ENCODE measurements at regions not wholly inside any gene's neighbourhood (a gene's known extent, or its start where the extent isn't known, plus 50 kb on each side); places are given as distances from the start of the nearest gene placed in this dataset.

- Mint-ChIP-seq H3K9me3 (ENCODE audit: low read depth) (peaks cover 6% of the 10 kb centered on the region), H3K4me1 (no peaks in the 10 kb centered on the region), H3K27me3 (no peaks in the 10 kb centered on the region), H3K36me3 (ENCODE audit: low read depth) (no peaks in the 10 kb centered on the region), H3K27ac (no peak overlapping the region), H3K4me3 (no peak overlapping the region)
- ATAC-seq (no peak), DNase-seq (no peak)
- POLR2A ChIA-PET, result no interaction called here
- CTCF ChIA-PET, result no interaction called here
- intact Hi-C loops (cut with DNase I, micrococcal nuclease), result no loop called here
Measured at GRCh38 chr2:83016343-83017110, 1442.6 kb downstream of the SUCLG1 start.

- no peak for ATAC-seq
Measured at GRCh38 chr2:83015900-83016299, 1443.2 kb downstream of the SUCLG1 start.

DNA sequence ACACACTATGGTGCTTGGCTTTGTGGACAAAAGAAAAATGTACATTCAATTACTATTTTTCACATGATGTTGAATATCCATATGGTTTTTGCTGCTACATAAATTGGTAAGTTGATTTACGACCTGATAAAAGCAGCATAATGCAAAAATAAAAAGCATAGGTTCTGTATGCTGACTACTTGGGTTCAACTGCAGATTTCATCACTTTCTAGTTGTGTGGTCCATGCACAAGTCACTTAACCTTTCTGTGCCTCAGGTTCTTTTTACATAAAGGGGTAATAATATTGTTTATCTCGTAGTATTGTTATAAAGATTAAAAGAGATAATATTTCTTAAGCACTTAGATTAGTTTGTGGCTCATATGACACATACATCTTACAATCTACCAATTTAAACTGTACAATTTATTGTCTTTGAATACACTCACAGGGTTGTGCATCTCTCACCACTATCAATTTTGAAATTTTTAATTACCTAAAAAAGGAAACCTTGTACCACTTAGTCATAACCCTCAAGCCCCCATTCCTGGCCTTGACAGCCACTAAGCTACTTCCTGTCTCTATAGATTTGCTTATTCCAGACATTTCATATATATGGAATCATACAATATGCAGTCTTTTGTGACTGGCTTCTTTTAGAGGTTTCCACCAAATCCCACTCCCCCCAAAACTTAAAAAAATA lies 1443.9 kb downstream of the SUCLG1 start:
- no peak overlapping the region for H3K4me3 Mint-ChIP-seq
- DNase-seq (no peak), ATAC-seq (no peak)
- H3K36me3 Mint-ChIP-seq (ENCODE audit: low read depth), result no peaks in the 10 kb centered on the region
- H3K27ac Mint-ChIP-seq, result no peak overlapping the region
- H3K9me3 Mint-ChIP-seq (ENCODE audit: low read depth), result peaks cover 7% of the 10 kb centered on the region
- no peaks in the 10 kb centered on the region for H3K4me1 Mint-ChIP-seq
- intact Hi-C loops (cut with DNase I, micrococcal nuclease), result no loop called here
- CTCF ChIA-PET, result interaction anchor here (0.6 kb wide), 1 partner anchor 758 kb away, joined by 3 read pairs; no protein-coding TSS in a partner anchor
- POLR2A ChIA-PET, result no interaction called here
- no peaks in the 10 kb centered on the region for H3K27me3 Mint-ChIP-seq

More at GRCh38 chr2:83015900-83016299, 1443.2 kb downstream of the SUCLG1 start:
- no peaks in the 10 kb centered on the region for H3K4me1 Mint-ChIP-seq
- DNase-seq, result no peak
- H3K27me3 Mint-ChIP-seq, result no peaks in the 10 kb centered on the region
- intact Hi-C loops (cut with DNase I, micrococcal nuclease), result no loop called here
- peaks cover 8% of the 10 kb centered on the region for H3K9me3 Mint-ChIP-seq (ENCODE audit: low read depth)
- ChIA-PET POLR2A (no interaction called here), CTCF (no interaction called here)
- no peak overlapping the region for H3K27ac Mint-ChIP-seq
- H3K36me3 Mint-ChIP-seq (ENCODE audit: low read depth), result no peaks in the 10 kb centered on the region
- no peak overlapping the region for H3K4me3 Mint-ChIP-seq

DNA sequence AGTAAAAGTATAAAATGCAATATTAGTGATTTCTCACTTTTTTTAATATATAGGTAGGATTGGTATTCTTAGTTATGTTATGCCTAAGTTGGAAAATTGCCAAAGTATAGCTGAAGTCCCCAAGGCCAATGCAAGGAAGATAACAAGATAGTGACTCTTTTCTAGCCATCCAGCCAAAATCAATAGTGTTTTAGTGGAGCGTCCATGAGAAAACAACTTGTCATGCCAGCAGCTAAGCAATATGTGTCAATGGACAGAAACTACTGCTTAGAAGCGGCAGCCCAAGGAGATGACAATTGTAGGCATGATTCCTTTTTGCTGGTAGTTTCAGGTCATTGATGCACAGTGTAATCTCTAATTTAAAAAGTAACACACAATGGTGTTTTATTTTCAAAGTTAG lies 1444.6 kb downstream of the SUCLG1 start:
- Mint-ChIP-seq H3K36me3 (ENCODE audit: low read depth) (no peaks in the 10 kb centered on the region), H3K9me3 (ENCODE audit: low read depth) (peaks cover 7% of the 10 kb centered on the region), H3K27ac (no peak overlapping the region), H3K27me3 (no peaks in the 10 kb centered on the region), H3K4me1 (no peaks in the 10 kb centered on the region), H3K4me3 (no peak overlapping the region)
- CTCF ChIA-PET, result interaction anchor here (0.6 kb wide), 1 partner anchor 758 kb away, joined by 3 read pairs; no protein-coding TSS in a partner anchor
- DNase-seq (no peak), ATAC-seq (no peak)
- POLR2A ChIA-PET, result no interaction called here
- intact Hi-C loops (cut with DNase I, micrococcal nuclease), result no loop called here

DNA sequence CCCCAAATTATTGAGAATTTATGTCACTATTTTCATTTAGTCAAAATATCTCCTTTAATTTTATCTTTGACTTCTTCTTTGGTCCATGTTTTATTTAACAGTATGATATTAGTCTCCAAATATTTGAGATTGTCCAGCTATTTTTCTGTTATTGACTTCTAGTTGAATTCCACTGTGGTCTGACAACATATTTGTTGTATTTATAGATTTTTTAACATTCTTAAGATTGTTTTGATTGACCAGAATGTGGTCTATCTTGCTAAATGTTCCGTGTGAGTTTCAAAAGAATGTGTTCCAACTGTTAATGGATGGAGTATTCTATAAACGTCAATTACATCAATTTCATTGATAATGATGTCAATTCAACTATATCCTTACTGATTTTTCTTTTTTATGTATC lies 1452.1 kb downstream of the SUCLG1 start:
- no peak overlapping the region for H3K27ac Mint-ChIP-seq
- no peak for ATAC-seq
- POLR2A ChIA-PET, result no interaction called here
- no peak overlapping the region for H3K4me3 Mint-ChIP-seq
- H3K4me1 Mint-ChIP-seq, result no peaks in the 10 kb centered on the region
- CTCF ChIA-PET, result no interaction called here
- intact Hi-C loops (cut with DNase I, micrococcal nuclease), result no loop called here
- no peak for DNase-seq
- peaks cover 6% of the 10 kb centered on the region for H3K9me3 Mint-ChIP-seq (ENCODE audit: low read depth)
- no peaks in the 10 kb centered on the region for H3K27me3 Mint-ChIP-seq
- H3K36me3 Mint-ChIP-seq (ENCODE audit: low read depth), result no peaks in the 10 kb centered on the region

- ChIA-PET CTCF (no interaction called here), POLR2A (no interaction called here)
- no peaks in the 10 kb centered on the region for H3K4me1 Mint-ChIP-seq
- peaks cover 3% of the 10 kb centered on the region for H3K9me3 Mint-ChIP-seq (ENCODE audit: low read depth)
- no peaks in the 10 kb centered on the region for H3K36me3 Mint-ChIP-seq (ENCODE audit: low read depth)
- no peak overlapping the region for H3K4me3 Mint-ChIP-seq
- intact Hi-C loops (cut with DNase I, micrococcal nuclease), result no loop called here
- no peaks in the 10 kb centered on the region for H3K27me3 Mint-ChIP-seq
- no peak for ATAC-seq
- H3K27ac Mint-ChIP-seq, result no peak overlapping the region
- DNase-seq, result no peak
Measured at GRCh38 chr2:83003555-83003954, 1455.5 kb downstream of the SUCLG1 start.

- Mint-ChIP-seq H3K36me3 (ENCODE audit: low read depth) (no peaks in the 10 kb centered on the region), H3K27ac (no peak overlapping the region), H3K4me3 (no peak overlapping the region), H3K27me3 (no peaks in the 10 kb centered on the region), H3K4me1 (no peaks in the 10 kb centered on the region), H3K9me3 (ENCODE audit: low read depth) (peaks cover 2% of the 10 kb centered on the region)
- ATAC-seq, result no peak
- ChIA-PET POLR2A (no interaction called here), CTCF (no interaction called here)
- DNase-seq, result no peak
- intact Hi-C loops (cut with DNase I, micrococcal nuclease), result no loop called here
Measured at GRCh38 chr2:83002706-83003105, 1456.4 kb downstream of the SUCLG1 start.

DNA sequence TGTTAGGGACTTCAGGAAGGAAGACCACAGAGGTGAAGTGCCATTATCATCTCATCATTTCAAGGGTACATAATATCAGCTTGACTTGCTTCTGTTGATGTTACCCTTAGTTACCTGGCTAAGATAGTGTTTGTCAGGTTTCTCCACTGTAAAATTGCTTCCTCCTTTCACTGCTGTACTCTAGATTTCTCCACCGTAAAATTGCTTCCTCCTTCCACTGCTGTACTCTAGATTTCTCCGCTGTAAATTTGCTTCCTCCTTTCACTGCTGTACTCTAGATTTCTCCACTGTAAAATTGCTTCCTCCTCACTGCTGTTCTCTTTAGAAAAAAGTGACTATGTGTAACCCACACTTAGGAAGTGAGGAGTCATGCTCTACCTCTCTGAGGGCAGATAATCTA lies 1460.3 kb downstream of the SUCLG1 start:
- DNase-seq (no peak), ATAC-seq (no peak)
- Mint-ChIP-seq H3K27ac (no peak overlapping the region), H3K4me1 (no peaks in the 10 kb centered on the region), H3K9me3 (ENCODE audit: low read depth) (peaks cover 2% of the 10 kb centered on the region), H3K27me3 (no peaks in the 10 kb centered on the region), H3K36me3 (ENCODE audit: low read depth) (no peaks in the 10 kb centered on the region), H3K4me3 (no peak overlapping the region)
- CTCF ChIA-PET, result no interaction called here
- intact Hi-C loops (cut with DNase I, micrococcal nuclease), result no loop called here
- POLR2A ChIA-PET, result no interaction called here

- H3K9me3 Mint-ChIP-seq (ENCODE audit: low read depth), result peaks cover 2% of the 10 kb centered on the region
- CTCF ChIA-PET, result no interaction called here
- no peak overlapping the region for H3K27ac Mint-ChIP-seq
- POLR2A ChIA-PET, result no interaction called here
- H3K36me3 Mint-ChIP-seq (ENCODE audit: low read depth), result no peaks in the 10 kb centered on the region
- DNase-seq, result no peak
- ATAC-seq, result no peak
- intact Hi-C loops (cut with DNase I, micrococcal nuclease), result no loop called here
- no peak overlapping the region for H3K4me3 Mint-ChIP-seq
- H3K4me1 Mint-ChIP-seq, result no peaks in the 10 kb centered on the region
- H3K27me3 Mint-ChIP-seq, result no peaks in the 10 kb centered on the region
Measured at GRCh38 chr2:82996217-82996616, 1462.9 kb downstream of the SUCLG1 start.

DNA sequence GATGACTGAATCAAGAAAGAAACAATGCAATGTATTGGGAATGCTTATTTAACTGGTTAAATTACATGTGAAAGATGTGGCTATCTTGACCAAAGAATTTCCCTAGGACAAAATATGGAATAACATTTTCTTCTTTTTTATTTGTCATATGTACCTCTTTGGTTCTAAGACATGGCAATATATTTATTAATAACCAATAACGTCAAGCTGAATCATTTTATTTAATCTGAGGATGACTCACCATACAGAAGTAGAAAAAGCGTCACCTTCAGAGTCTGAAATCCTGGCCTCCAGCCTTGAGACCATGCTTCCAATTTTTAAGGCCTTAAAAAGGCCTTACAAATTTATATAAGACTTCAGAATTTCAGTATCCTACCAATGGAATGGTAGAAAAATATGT lies 1464.9 kb downstream of the SUCLG1 start:
- Mint-ChIP-seq H3K27ac (no peak overlapping the region), H3K4me3 (no peak overlapping the region), H3K9me3 (ENCODE audit: low read depth) (no peaks in the 10 kb centered on the region), H3K36me3 (ENCODE audit: low read depth) (no peaks in the 10 kb centered on the region), H3K27me3 (no peaks in the 10 kb centered on the region), H3K4me1 (no peaks in the 10 kb centered on the region)
- DNase-seq (no peak), ATAC-seq (no peak)
- POLR2A ChIA-PET, result no interaction called here
- intact Hi-C loops (cut with DNase I, micrococcal nuclease), result no loop called here
- CTCF ChIA-PET, result no interaction called here

GRCh38 chr2:82993609-82994008 lies 1465.5 kb downstream of the SUCLG1 start:
- H3K27ac Mint-ChIP-seq, result no peak overlapping the region
- no peaks in the 10 kb centered on the region for H3K36me3 Mint-ChIP-seq (ENCODE audit: low read depth)
- no peaks in the 10 kb centered on the region for H3K27me3 Mint-ChIP-seq
- ChIA-PET POLR2A (no interaction called here), CTCF (no interaction called here)
- no peak for DNase-seq
- no peak for ATAC-seq
- intact Hi-C loops (cut with DNase I, micrococcal nuclease), result no loop called here
- no peaks in the 10 kb centered on the region for H3K4me1 Mint-ChIP-seq
- H3K4me3 Mint-ChIP-seq, result no peak overlapping the region
- no peaks in the 10 kb centered on the region for H3K9me3 Mint-ChIP-seq (ENCODE audit: low read depth)

GRCh38 chr2:82992968-82993367 lies 1466.1 kb downstream of the SUCLG1 start:
- Mint-ChIP-seq H3K4me3 (no peak overlapping the region), H3K36me3 (ENCODE audit: low read depth) (no peaks in the 10 kb centered on the region), H3K27me3 (no peaks in the 10 kb centered on the region), H3K9me3 (ENCODE audit: low read depth) (no peaks in the 10 kb centered on the region), H3K4me1 (no peaks in the 10 kb centered on the region), H3K27ac (no peak overlapping the region)
- ATAC-seq, result no peak
- POLR2A ChIA-PET, result no interaction called here
- DNase-seq, result no peak
- CTCF ChIA-PET, result no interaction called here
- intact Hi-C loops (cut with DNase I, micrococcal nuclease), result no loop called here

Data from activated CD4-positive, alpha-beta T cell treated with anti-CD3 and anti-CD28 coated beads for 36 hours (primary cell).